ENCODE measurements at regions not wholly inside any gene's neighbourhood (a gene's known extent, or its start where the extent isn't known, plus 50 kb on each side); places are given as distances from the start of the nearest gene placed in this dataset.
"Not testable (repeated sequence)": the region's sequence is repeated elsewhere in the genome, so short reads cannot be mapped to it uniquely, and the experiment has no call there.

DNA sequence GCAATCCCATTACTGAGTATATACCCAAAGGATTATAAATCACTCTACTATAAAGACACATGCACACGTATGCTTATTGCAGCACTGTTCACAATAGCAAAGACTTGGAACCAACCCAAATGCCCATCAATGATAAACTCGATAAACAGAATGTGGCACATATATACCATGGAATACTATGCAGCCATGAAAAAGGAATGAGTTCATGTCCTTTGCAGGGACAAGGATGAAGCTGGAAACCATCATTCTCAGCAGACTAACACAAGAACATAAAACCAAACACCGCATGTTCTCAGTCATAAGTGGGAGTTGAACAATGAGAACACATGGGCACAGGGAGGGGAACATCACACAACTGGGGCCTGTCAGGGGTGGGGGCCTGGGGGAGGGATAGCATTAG lies 532.8 kb upstream of the AMOT start:
- not testable (repeated sequence) for DNase-seq (ENCODE audit: low read depth in 2 of 2)

DNA sequence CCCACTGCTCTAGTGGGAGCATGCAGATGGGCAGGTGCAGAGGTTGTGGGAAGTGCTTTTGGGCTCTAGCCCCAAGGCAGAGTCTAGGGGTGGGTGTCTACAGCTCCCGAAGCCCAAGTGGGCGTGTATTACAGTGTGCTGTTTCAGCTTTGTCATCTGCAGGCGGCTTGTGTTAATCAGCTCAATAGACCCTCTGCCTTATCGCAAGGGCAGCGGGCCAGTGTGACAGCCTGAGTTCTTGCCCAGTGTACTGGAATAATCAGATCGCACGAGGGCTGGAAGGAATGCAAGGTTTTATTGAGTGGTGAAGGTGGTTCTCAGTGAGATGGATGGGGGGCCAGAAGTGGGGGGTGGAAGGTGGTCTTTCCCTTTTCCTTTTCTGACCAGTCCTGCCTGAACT lies 529.4 kb upstream of the AMOT start:
- no peak for DNase-seq (ENCODE audit: low read depth in 2 of 2)

DNA sequence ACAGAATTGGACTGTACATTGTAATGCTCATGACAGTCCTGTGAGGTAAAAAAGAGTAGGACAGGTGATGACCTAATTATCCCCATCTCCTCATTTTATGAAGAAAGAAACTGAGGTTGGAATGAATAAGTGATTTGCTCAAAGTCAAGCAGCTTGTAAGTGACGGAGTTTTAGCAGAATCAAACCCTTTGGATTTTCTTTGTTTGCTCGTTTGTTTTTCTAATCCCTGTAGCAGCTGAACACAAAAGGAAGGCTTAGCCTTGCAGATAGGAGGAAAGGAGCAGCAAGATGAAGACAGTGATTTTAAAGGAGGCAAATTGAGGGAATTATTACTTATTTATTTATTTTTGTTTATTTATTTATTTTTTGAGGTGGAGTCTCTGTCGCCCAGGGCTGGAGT lies 528.4 kb upstream of the AMOT start:
- DNase-seq (ENCODE audit: low read depth in 2 of 2), result no peak

DNA sequence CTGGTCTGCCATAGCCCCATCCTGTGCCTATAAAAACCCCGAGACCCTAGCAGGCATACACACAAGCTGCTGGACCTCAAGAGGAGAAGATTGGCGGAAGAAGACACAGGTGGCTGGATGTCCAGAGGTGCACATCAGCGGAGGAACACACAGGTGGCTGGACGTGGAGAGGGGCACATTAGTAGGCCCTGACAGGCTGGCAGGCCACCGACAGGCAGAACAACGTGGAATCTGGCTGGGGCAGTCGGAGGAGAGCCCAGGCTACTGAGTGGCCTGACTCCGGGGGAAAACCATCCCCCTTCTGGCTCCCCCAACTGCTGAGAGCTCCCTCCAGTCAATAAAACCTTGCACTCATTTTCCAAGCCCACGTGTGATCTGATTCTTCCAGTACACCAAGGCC lies 512.5 kb upstream of the AMOT start:
- DNase-seq (ENCODE audit: low read depth in 2 of 2), result no peak

DNA sequence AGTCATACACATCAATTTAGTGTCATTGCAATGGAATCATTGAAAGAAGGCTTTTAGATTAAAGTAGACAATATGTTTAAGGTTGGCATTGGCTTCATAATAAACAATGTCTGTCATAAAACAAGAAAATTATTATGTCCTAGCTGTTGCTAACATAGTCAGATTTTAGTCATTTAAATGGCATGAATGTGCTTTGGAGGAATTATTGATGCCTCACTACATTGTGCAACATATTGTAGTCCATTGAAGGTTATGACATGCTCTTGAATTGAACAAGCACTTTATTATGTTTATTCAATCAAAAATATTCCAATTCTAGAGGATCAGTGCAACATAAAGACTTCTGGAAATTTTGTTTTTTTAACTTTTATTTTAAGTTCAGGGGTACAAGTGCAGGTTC lies 489.8 kb upstream of the AMOT start:
- DNase-seq (ENCODE audit: low read depth in 2 of 2), result no peak

DNA sequence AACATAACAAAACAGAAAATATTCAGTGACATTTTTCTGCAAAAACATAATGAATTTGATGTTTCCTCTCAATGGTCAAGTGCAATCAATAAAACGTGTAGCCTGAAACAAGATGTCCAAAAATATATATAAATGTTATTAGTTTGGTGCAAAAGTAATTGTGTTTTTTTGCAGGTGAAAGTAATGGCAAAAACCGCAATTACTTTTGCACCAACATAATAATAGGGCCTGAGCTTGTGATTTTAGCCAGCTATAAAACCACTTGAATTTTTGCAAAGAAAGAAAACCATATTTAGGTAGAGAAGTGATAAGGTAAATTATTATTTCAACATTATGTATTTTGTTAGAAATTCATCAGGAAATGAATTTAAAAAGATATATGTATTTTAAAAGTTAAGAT lies 475.3 kb upstream of the AMOT start:
- no peak for DNase-seq (ENCODE audit: low read depth in 2 of 2)

DNA sequence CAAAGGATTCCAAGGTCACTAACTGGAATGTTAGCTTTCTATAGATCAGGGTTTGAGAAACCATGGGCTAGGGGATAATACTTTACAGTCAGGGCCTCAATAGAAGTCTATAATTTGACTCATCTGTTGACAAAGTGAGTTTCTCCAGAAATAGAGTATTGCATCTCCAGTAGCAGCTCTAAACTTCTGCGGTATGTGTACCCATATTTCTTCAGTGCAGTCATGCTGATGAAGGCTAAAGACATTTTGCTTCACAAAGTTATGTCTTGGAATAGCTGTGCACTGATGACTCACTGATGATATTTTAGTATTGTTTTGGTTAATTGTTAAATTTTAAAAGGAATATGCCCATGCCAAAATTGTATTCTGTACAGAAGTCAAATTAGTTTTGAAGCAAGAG lies 464.9 kb upstream of the AMOT start:
- DNase-seq (ENCODE audit: low read depth in 2 of 2), result peak in 1 of 2 donors; percentile 41

DNA sequence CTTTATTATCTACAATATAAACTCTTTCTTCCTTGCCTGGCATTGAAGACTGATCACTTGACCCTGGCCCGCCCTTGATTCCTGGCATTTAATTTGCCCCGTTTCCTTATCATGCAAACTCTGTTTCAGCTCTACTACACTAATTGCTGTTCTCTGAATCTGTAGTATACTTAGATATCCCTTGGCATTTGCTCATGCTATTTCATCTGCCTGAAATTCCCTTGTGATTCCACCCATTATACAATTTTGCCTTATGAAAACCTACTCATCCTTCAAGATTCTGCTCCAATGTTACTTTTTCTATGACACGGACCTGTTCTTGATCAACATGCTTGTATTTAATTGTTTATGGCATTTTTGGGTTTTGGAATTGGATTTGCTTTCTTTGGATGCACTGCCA lies 459.9 kb upstream of the AMOT start:
- DNase-seq (ENCODE audit: low read depth in 2 of 2), result no peak

DNA sequence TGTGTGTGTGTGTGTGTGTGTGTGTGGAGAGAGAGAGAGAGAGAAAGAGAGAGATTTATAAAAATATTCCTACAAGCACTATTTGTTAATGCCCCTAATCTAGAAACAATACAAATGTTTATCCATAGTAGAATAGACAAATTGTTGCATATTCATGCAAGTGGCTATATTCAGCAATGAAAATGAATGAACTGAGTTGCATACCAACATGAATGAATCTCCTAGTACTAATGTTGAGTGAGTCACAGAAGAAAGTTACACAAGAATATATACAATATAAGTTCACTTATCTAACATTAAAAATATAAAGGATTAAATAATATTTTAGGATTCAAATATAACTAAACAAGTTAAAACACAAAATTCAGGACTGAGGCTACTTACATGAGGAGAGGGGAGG lies 456.8 kb upstream of the AMOT start:
- DNase-seq (ENCODE audit: low read depth in 2 of 2), result no peak

DNA sequence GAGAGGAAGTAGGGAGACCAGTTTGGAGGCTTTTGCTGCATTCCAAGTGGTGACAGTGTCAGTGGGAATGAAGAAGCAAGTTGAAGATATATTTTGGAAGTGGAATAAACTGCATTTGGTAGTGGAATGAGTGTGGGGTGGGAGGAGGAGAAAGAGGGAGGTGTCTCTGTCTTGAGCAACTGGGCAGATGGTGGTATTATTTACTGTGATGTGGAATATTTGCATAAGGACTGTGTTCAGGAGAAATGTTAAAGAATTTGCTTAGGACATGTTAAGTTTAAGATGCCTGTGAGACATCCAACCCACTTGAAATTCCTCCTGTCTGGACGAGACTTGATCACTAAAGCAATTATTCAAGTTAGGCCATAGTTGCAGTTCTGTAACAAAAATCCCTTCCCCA lies 448.9 kb upstream of the AMOT start:
- DNase-seq (ENCODE audit: low read depth in 2 of 2), result no peak

DNA sequence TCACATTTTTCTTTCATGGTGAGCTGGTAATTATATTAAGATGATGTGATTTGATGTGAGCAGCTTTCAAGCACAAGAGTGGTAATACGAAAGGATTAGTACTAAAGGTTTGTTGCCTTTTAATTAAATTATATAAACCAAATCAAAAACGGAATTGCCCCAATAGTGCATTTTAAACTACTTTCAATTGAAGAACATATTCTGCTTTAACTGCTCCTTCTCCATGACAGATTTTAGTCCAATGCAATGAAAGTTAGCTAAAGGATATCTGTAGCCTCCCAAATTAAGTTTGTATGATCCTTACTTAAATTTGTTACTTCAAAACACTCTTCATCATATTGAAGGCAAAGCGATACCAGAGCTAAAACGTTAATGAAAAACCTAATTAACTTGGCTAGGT lies 447.1 kb upstream of the AMOT start:
- no peak for DNase-seq (ENCODE audit: low read depth in 2 of 2)

DNA sequence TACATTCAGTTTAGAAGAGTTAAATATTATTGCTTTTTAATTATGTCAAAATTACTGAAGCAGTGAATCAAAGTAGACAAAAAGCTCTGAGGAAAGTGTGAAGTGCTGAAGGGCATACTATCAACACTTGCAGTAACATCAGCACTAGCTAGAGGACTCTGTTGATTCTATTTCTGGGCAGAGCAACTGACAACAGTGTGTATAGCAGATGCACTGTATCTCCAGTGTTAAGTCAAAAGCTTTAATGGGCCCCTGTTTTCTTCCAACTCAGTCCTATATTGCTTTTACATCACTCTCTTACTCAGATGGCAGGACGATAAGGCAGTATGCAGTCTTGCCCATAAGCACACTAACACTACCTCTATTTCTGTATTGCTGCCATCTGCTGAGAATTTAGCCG lies 435.2 kb upstream of the AMOT start:
- no peak for DNase-seq (ENCODE audit: low read depth in 2 of 2)

DNA sequence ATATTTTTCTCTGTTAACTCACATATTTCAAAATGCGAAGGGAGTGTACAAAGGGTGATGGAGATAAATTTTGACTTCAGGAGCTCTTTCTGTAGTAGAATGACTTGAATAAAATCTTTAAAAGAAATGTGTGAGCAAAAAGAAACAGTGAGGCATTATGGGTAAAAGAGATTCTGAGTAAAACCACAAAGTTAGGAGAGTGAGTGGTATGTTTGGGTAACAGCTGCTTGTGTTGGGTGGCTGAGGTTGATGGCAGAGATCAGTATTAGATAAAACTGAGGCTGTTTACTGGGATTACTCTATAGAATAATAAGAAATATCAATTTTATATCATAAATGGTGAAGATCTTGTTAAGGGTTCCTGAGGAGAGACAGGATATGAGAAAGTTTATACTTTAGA lies 434.2 kb upstream of the AMOT start:
- DNase-seq (ENCODE audit: low read depth in 2 of 2), result no peak

DNA sequence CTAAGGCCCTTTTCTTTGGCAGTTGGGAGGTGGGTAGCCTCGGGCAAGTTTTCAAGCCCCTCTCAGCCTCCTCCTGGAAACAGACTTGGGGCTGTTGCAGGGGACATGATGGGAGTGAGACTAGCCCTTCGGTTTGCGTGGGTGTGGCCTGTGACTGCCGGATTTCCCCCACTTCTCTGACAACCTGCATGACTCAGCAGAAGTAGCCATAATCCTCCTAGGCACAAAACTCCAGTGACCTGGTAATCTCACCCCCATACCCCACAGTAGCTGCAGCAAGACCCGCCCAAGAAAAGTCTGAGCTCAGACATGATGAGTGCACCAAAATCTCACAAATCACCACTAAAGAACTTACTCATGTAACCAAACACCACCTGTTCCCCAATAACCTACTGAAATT lies 433.7 kb upstream of the AMOT start:
- DNase-seq (ENCODE audit: low read depth in 2 of 2), result no peak

DNA sequence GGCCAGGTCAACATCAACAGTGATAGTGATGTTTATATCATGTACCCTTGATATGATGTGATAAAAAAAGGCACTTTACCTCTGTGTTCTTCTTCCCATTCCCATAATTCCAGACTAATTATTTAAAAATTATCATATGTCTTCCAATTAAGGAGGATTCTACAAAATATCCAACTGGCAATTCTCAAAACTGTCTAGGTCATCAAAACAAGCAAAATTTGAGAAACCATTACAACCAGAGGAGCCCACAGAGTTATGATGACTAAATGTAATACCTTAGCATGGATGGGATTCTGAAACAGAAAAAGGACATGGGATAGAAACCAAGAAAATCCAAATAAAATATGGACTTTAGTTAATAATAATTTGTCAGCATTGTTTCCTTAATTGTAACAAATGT lies 428.6 kb upstream of the AMOT start:
- no peak for DNase-seq (ENCODE audit: low read depth in 2 of 2)

DNA sequence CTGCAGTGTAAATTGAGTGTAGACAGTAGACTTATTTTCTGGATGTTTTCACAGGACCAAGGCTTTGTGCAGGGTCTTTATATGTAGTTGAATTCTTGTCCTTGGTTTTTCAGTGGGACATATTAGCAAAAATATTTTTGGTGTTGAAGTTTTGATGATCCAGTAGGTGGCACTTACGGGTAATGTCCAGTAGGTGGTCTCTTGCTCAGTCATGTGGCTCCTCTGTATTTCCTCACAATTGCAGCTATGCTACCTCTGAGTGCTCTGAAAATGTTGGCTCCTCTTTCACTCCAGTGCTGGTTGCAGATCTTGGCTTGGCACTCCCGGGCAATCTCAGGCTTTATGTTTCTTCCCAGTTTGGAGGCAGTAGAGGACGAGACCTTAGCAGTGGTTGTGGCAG lies 419.8 kb upstream of the AMOT start:
- DNase-seq (ENCODE audit: low read depth in 2 of 2), result peak; percentile 2 to 6

DNA sequence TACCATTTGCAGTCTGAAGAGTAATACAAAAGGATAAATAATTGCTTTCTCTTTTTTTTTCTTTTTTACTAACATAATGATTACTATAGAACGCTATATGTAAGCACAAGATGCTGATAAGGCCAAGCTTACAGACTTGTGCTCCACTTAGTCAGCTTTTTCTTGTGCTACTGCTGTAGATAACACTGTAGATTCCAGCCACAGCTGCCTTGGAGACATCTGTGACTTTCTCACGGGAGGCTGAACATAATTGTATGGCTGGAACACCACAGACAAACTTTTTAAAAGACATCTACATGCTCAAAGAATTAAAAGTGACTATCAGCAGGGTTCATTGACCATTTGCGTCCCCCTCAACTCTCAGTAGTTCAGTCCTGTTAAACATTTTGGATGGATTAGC lies 381.7 kb upstream of the AMOT start:
- DNase-seq (ENCODE audit: low read depth in 2 of 2), result no peak

DNA sequence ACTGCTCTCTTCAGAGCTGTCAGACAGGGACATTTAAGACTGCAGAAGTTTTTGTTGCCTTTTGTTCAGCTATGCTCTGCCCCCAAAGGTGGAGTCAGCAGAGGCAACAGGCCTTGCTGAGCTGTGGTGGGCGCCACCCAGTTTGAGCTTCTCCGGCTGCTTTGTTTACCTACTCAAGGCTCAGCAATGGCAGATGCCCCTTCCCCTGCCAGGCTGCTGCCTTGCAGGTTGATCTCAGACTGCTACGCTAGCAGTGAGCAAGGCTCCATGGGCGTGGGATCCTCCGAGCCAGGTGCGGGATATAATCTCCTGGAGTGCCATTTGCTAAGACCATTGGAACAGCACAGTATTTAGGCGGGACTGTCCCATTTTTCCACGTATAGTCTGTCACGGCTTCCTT lies 371.4 kb upstream of the AMOT start:
- DNase-seq (ENCODE audit: low read depth in 2 of 2), result no peak

DNA sequence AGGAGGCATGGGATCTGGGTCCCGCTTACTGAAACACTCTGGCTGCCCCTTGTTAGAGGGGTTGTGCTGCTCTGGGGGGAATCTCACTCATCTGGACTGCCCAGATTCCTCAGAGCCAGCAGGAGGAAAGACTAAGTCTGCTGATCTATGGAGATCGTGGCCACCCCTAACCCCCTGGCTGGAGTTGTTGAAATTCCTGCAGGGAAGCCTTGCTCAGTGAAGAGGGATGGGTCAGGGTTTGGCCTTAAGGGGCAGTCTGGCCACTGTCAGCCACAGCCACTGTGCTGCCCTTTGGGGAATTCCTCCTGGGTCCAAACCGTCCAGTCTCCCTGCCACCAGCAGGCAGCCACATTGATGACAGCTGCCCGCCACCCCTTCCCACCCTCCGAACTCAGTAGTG lies 362.0 kb upstream of the AMOT start:
- DNase-seq (ENCODE audit: low read depth in 2 of 2), result no peak

DNA sequence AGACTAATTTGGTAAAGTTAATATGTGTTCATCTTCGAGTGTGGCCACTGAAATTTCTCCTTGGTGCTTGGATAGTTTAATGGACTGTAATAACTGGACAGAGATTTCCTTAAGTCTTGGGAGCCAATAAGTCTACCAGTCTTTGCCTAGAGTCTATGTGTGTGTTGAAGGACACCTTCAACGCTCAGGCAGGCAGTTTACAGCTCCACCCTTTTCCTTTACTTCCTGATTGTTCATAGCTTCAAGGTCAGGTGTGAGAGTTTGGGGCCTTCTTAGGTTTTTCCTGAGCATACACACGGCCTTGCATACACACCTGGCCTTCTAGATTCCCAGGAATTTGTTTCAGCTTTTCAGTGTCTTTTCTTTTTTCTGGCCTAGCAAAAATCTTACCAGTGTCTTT lies 355.3 kb upstream of the AMOT start:
- DNase-seq (ENCODE audit: low read depth in 2 of 2), result no peak

DNA sequence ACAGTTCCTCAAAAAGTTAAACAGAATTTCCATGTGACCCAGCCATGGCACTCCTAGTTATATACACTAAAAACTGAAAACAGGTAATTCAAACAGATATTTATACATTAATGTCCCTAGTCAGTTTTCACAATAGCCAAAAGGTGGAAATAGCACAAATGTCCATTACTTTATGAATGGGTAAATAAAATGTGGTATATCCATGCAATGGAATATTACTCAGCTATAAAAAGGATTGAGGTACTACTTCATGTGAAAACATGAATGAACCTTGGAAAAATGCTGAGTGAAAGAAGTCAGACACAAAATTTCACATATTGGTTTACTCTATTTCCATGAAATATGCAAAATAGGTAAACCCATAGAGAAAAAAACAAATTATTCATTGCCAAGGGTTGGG lies 351.8 kb upstream of the AMOT start:
- no peak for DNase-seq (ENCODE audit: low read depth in 2 of 2)

DNA sequence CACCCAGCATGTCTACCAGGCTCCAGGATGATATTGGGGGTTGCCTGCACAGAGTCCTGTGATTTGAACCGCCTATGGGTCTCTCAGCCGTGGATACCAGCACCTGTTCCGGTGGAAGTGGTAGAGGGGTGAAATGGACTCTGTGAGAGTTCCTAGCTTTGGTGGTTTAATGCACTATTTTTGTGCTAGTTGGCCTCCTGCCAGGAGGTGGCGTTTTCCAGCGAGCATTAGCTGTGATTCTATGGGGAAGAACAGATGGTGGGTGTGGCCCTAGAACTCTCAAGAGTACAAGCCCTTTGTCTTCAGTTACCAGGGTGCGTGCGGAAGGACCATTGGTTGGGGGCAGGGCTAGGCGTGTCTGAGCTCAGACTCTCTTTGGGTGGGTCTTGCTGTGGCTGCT lies 316.9 kb upstream of the AMOT start:
- DNase-seq (ENCODE audit: low read depth in 2 of 2), result no peak

DNA sequence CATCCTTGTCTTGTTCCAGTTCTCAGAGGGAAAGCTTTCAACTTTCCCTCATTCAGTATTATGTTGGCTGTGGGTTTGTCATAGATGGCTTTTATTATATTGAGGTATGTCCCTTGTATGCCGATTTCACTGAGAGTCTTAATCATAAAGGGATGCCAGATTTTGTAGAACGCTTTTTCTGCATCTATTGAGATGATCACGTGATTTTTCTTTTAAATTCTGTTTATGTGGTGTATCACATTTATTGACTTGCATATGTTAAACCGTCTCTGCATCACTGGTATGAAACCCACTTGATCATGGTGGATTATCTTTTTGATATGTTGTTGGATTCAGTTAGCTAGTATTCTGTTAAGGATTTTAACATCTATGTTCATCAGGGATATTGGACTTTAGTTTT lies 313.7 kb upstream of the AMOT start:
- not testable (repeated sequence) for DNase-seq (ENCODE audit: low read depth in 2 of 2)

DNA sequence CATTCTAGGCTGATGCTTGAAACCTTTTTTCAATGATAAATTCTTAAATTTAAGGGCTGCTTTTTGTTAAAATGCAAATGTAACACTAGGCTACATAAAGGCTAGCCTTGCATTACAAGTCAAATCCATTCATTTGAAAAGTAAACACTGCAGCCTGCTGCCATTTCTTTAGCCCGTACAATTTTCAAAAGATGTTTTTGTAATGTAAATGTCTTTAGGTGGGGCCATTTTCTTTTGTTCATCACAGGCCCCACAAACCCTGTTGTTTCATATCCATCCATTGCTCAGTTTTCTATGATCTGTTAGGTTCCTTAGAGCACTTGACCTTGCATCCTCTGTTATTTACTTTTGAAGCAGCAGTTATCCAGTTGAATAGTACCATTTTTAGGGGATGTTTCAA lies 296.2 kb upstream of the AMOT start:
- no peak for DNase-seq (ENCODE audit: low read depth in 2 of 2)

DNA sequence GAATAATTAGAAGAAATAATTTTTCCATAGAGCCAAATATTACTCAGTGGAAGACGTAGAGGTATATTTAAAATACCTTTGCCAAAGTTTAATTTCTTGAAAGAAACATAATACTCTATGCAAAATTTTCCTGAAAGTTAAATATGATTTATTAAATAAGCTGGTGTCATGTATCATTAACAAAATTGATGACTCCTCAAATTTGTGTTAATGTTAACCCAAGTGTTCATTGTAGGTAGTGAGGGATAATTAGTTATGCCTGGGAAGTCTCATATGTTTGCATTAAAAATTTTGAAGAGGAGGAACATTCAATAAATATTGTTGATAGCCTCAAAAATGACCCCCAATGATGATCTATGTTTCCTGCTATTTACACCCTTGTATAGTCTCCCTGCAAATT lies 292.7 kb upstream of the AMOT start:
- DNase-seq (ENCODE audit: low read depth in 2 of 2), result no peak

Data from lung microvascular endothelial cell (primary cell).